HEK293T (cell line): ENCODE measurements at regions not wholly inside any gene's neighbourhood (a gene's known extent, or its start where the extent isn't known, plus 50 kb on each side); places are given as distances from the start of the nearest gene placed in this dataset.

Experiments used
- FOXK2 ChIP-seq: fragments of 450-650 bp; IDR thresholded peaks from 2 replicates; pipeline ENCODE4 v1.6.1; 2016; ENCODE audit warnings: mild to moderate bottlenecking
- TF ChIP-seq, protein P1 (sequence below): fragments of 450-650 bp; IDR thresholded peaks from 2 replicates; pipeline ENCODE4 v1.6.1; 2016

DNA sequence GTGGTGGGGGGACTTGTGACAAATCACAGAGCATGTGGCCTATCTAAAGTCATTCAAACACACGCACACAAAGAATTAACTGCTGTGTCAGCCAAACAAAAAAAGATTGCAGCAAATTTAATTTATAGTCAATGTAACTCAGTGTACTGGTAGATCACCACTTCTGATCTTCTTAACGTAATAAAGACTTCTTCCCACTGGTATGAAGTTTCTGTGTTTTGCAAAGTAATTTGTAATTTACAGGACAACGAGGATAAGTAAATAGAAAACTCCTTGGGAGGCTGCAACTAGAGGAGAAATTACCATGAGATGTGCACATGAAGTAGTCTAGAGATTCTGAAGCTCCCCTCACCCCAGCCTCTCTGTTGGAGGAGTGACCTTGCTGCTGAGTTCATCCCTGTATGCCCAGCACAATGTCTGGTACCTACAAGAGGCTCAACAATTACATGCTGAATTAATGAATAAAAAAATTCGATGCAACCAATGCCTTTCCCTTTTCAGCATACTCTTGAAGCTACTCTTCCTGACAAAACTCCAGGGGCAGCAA, 207.3 kb downstream of the ARRDC4 start:
- TF ChIP-seq FOXK2: no peak
- TF ChIP-seq, protein P1, sequence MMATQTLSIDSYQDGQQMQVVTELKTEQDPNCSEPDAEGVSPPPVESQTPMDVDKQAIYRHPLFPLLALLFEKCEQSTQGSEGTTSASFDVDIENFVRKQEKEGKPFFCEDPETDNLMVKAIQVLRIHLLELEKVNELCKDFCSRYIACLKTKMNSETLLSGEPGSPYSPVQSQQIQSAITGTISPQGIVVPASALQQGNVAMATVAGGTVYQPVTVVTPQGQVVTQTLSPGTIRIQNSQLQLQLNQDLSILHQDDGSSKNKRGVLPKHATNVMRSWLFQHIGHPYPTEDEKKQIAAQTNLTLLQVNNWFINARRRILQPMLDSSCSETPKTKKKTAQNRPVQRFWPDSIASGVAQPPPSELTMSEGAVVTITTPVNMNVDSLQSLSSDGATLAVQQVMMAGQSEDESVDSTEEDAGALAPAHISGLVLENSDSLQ: no peak
